ENCODE measurements at regions not wholly inside any gene's neighbourhood (a gene's known extent, or its start where the extent isn't known, plus 50 kb on each side); places are given as distances from the start of the nearest gene placed in this dataset.

GRCh38 chr11:91209306-91209705 is 986.5 kb upstream of the CHORDC1 start:
- DNase-seq: no peak

- DNase-seq: no peak
Measured at GRCh38 chr11:91199866-91200265, 977.0 kb upstream of the CHORDC1 start.

GRCh38 chr11:91194546-91194945 is 971.7 kb upstream of the CHORDC1 start:
- DNase-seq: no peak

DNA sequence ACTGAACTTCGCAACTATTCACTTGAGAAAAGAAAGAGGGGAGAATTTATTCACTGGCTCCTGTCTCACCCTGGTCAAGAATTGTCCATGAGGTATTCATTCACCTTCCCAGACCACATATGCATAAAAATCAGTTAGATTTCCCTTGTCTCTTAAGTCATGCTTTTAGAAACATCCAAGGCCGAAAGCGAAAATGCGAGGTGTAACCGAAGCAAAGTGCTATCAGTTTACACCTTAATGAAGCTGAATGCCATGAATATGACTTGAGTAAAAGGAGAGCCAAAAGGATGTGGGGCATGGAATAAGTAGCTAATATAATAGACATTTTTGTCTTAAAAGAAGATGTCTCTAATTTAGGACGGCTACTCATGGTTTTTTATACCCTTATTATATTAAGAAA is 965.6 kb upstream of the CHORDC1 start:
- DNase-seq: no peak

GRCh38 chr11:91187314-91187713 is 964.5 kb upstream of the CHORDC1 start:
- no peak for DNase-seq

DNA sequence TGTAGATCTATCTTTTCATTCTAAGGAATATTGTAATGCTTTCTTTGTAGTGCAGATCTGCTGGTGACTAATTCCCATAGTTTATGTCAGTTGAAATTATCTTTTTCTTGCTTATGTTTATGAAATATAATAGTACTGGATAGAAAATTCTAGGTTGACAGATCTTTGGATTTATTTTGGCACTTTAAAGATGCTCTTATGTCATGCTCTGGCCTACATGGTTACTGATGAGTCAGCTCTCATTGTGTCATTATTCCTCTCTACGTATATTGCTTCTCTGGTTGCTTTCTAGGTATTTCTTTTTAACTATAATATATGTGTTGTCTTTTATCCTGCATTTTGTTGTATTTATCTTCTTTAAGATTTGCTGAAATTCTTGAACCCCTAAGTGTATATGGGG is 955.5 kb upstream of the CHORDC1 start:
- no peak for DNase-seq

- no peak for DNase-seq
Measured at GRCh38 chr11:91174734-91175133, 951.9 kb upstream of the CHORDC1 start.

GRCh38 chr11:91174193-91174592 is 951.3 kb upstream of the CHORDC1 start:
- DNase-seq: no peak

- no peak for DNase-seq
Measured at GRCh38 chr11:91173701-91174100, 950.9 kb upstream of the CHORDC1 start.

GRCh38 chr11:91170711-91171110 is 947.9 kb upstream of the CHORDC1 start:
- DNase-seq: no peak

GRCh38 chr11:91164452-91164822 is 941.6 kb upstream of the CHORDC1 start:
- no peak for DNase-seq

DNA sequence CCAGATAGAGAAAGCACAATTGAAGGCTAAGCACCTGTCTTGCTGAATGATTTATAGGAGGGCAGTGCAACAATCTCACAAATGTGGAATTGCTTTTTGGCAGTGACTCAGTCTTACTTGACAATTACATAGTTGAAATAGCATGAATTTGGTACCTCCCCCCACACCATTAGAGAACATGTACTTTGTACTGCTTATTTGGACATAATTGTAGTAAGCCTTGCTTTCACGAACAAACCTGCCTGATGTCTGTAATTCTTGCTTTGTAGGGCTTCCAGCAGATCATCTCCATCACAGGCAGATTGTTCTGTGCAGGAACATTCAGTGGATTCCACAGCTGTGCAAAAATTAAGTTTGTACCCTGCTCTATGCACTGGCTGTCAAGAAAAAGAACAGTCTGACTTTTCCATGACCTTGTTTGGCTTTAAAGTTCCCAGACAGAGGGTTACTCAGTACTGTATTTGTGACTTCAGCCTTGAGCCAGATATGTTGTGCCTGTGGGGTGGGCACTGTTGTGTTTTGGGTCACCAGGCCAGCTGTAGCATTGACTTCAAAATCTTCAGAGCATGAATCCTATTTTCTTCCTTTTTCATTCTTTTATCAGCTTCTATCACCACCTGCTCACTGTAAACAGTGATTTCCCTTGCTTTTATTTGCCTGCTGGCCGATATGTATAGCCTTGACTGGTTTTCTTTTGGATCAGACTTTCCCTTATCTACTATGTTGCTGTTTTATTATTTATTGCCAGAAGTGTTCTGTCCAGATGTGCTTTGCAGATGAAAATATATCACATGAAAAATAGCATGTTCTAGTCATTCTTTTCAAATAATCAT is 941.0 kb upstream of the CHORDC1 start:
- no peak for DNase-seq

GRCh38 chr11:91160661-91161060 is 937.8 kb upstream of the CHORDC1 start:
- DNase-seq: no peak

- no peak for DNase-seq
Measured at GRCh38 chr11:91158891-91159537, 936.2 kb upstream of the CHORDC1 start.

- DNase-seq: no peak
Measured at GRCh38 chr11:91158297-91158696, 935.4 kb upstream of the CHORDC1 start.

DNA sequence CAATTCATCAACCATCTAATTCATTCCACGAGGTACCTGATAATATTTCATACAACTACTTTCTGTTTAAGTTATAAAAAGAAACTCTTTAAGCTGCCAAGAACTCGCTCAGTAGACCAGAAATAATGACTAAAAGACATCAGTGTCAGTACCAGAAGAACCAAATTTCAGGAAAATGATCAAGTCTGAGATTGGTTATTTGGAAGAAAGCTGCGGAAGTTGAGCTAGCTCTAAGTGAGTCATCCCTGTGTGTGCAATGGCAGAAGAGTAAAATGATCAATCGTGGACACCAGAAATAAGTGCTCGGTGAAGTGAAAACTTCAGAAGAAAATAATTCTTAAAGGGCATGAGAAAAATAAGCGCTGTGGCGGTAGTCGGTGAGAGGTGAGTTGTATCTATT is 933.2 kb upstream of the CHORDC1 start:
- DNase-seq: no peak

GRCh38 chr11:91147885-91148284 is 925.0 kb upstream of the CHORDC1 start:
- DNase-seq: no peak

- no peak for DNase-seq
Measured at GRCh38 chr11:91141655-91142054, 918.8 kb upstream of the CHORDC1 start.

GRCh38 chr11:91136631-91137030 is 913.8 kb upstream of the CHORDC1 start:
- DNase-seq: no peak

DNA sequence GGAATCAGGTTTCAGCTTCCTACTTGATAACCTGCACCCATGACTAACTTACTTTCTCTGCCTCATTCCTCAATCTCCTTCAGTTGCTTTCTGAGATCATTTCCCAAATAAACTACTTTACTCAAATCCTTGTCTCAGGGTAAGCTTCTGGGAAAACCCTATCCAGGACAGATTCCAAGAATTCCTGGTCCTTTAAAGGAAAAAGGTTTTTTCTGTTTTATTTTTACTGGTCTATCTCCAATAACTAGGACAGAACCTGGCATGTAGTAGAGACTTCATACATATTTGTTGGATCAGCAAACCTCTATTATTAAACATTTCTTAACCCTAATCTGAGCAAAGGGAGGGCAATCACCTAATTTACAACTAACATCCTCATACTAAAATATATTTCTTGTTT is 910.5 kb upstream of the CHORDC1 start:
- no peak for DNase-seq

DNA sequence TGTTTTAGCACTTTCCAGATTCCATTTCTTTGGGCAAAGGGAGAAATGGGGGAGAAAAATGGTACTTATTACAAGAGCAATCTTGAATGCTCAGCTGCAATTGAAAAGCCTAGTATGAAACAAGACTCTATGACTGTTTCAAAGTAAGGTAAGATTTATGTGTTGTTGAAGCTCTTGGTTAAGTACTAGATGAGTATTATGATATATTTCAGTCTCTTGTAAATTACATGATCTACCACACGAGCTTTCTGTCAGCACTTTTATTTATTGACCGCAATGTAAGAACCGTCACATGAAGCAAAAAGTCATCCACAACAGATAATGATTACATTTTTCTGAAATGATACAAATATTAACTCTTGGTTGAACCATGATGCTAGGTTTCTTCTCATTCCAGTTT is 906.7 kb upstream of the CHORDC1 start:
- DNase-seq: no peak

DNA sequence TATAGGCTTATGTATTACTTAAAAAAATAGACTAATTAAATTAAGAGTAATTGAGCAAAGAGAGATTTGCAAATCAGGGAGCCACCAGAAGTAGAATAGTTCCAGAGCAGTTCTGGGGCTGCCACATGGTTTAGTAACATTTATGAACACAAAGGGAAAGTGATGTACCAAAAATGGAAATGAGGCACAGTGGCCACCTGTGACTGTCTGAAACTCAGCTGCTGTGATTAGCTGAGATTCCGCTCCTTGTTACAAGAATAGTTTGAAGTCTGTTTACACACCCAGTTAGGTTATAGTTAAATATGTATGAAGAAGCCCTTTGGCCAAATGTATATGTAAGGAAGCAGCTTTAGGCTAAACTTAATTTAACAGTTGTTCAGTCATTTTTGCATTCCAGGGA is 901.5 kb upstream of the CHORDC1 start:
- no peak for DNase-seq

- no peak for DNase-seq
Measured at GRCh38 chr11:91115116-91115515, 892.3 kb upstream of the CHORDC1 start.

DNA sequence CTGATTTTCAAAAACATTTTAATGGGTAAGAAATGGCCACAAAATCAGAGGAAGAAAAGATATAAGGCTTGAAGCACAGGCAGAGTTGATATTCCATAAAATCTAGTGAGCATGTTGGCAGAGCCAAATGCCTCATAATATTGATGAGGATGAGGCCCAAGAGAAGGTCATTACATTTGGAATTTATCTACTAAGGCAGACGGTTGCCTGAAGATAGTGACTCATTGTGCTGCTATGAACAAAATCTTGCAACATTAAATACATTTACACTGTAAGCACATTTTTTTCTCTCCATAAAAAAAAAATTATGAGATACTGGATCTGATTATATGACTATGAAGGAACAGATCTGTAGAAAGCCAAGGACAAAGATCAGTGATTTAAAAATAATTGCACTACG is 881.4 kb upstream of the CHORDC1 start:
- no peak for DNase-seq

DNA sequence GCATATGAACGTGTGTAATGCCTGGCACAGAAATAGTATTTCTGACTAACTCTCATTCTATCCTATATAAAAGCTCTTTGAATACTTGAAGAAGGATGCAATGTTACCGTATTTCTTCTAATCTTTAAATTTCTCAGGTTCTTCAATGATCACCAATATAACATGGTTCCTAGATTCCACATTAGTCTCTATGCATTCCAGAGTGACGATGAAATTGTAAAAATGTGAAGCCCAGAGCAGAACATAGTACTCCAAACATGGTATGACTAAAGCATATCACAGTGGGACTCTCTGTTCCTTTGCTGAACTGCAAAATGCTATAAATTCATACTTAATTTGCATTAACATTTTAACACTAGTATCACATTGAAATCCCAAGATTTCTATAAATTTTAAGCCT is 877.6 kb upstream of the CHORDC1 start:
- DNase-seq: no peak

Measured in hematopoietic multipotent progenitor cell treated with erythropoietin and hydrocortisone succinate and interleukin-3 and kit ligand, for 6 days (in vitro differentiated cells).